Dermis blood vessel endothelial cell (primary cell): ENCODE measurements at regions not wholly inside any gene's neighbourhood (a gene's known extent, or its start where the extent isn't known, plus 50 kb on each side); places are given as distances from the start of the nearest gene placed in this dataset.

Experiments used
- DNase-seq: peaks from one replicate; pipeline ENCODE4 v3.0.0; 2010

- DNase-seq = no peak
Measured at GRCh38 chr6:150651808-150652470, 52.3 kb downstream of the PLEKHG1 start.

GRCh38 chr6:150652848-150653613, 53.3 kb downstream of the PLEKHG1 start:
- DNase-seq = peak; percentile 21

GRCh38 chr6:150654608-150655007, 54.9 kb downstream of the PLEKHG1 start:
- DNase-seq = no peak

GRCh38 chr6:150656156-150656555, 56.5 kb downstream of the PLEKHG1 start:
- peak; percentile 5 for DNase-seq

GRCh38 chr6:150658421-150658820, 58.7 kb downstream of the PLEKHG1 start:
- DNase-seq = no peak

- DNase-seq = no peak
Measured at GRCh38 chr6:150659046-150659763, 59.5 kb downstream of the PLEKHG1 start.

- no peak for DNase-seq
Measured at GRCh38 chr6:150661216-150662007, 61.7 kb downstream of the PLEKHG1 start.

- DNase-seq = no peak
Measured at GRCh38 chr6:150662814-150663213, 63.1 kb downstream of the PLEKHG1 start.

GRCh38 chr6:150664091-150664490, 64.4 kb downstream of the PLEKHG1 start:
- no peak for DNase-seq

- DNase-seq = peak; percentile 55
Measured at GRCh38 chr6:150666071-150666470, 66.4 kb downstream of the PLEKHG1 start.

GRCh38 chr6:150667359-150667758, 67.7 kb downstream of the PLEKHG1 start:
- no peak for DNase-seq

- peak; percentile 98 for DNase-seq
Measured at GRCh38 chr6:150667977-150668716, 68.5 kb downstream of the PLEKHG1 start.

GRCh38 chr6:150668900-150669302, 69.2 kb downstream of the PLEKHG1 start:
- DNase-seq = no peak

GRCh38 chr6:150670311-150670710, 70.6 kb downstream of the PLEKHG1 start:
- DNase-seq = no peak

- no peak for DNase-seq
Measured at GRCh38 chr6:150672800-150673199, 73.1 kb downstream of the PLEKHG1 start.

GRCh38 chr6:150673720-150674346, 74.1 kb downstream of the PLEKHG1 start:
- DNase-seq = no peak

- DNase-seq = no peak
Measured at GRCh38 chr6:150676344-150676743, 76.7 kb downstream of the PLEKHG1 start.

- DNase-seq = no peak
Measured at GRCh38 chr6:150676772-150677171, 77.1 kb downstream of the PLEKHG1 start.

- no peak for DNase-seq
Measured at GRCh38 chr6:150680510-150680909, 80.8 kb downstream of the PLEKHG1 start.

- DNase-seq = no peak
Measured at GRCh38 chr6:150681578-150682395, 82.1 kb downstream of the PLEKHG1 start.

GRCh38 chr6:150683320-150683719, 83.6 kb downstream of the PLEKHG1 start:
- peak; percentile 99 for DNase-seq
